Activated CD4-positive, alpha-beta T cell treated with anti-CD3 and anti-CD28 coated beads, Interleukin-2, amount 50 U/mL, for 48 hours (primary cell): ENCODE measurements at regions not wholly inside any gene's neighbourhood (a gene's known extent, or its start where the extent isn't known, plus 50 kb on each side); places are given as distances from the start of the nearest gene placed in this dataset.
A peak's percentile ranks its signal among the peaks of the same experiment; 100 is the strongest.

Source experiments
- DNase-seq, 2 experiments: peaks; one replicate each; pipeline ENCODE4 v3.0.0-alpha.2; 2020

GRCh38 chr4:187544461-187545053 is 451.0 kb upstream of the ZFP42 start:
- no peak for DNase-seq

- no peak for DNase-seq
These were observed 448.3 kb upstream of the ZFP42 start for GRCh38 chr4:187547316-187547715.

GRCh38 chr4:187550256-187550950 is 445.2 kb upstream of the ZFP42 start:
- DNase-seq = no peak

GRCh38 chr4:187552781-187553180 is 442.8 kb upstream of the ZFP42 start:
- DNase-seq = no peak

- no peak for DNase-seq
These were observed 440.4 kb upstream of the ZFP42 start for GRCh38 chr4:187555174-187555573.

GRCh38 chr4:187558391-187558790 is 437.2 kb upstream of the ZFP42 start:
- DNase-seq = no peak

GRCh38 chr4:187562345-187562744 is 433.2 kb upstream of the ZFP42 start:
- DNase-seq = no peak

GRCh38 chr4:187565416-187565815 is 430.2 kb upstream of the ZFP42 start:
- no peak for DNase-seq

GRCh38 chr4:187569871-187570270 is 425.7 kb upstream of the ZFP42 start:
- no peak for DNase-seq

- DNase-seq = no peak
These were observed 419.9 kb upstream of the ZFP42 start for GRCh38 chr4:187575706-187576105.

- no peak for DNase-seq
These were observed 418.8 kb upstream of the ZFP42 start for GRCh38 chr4:187576751-187577150.

- no peak for DNase-seq
These were observed 417.6 kb upstream of the ZFP42 start for GRCh38 chr4:187577941-187578480.

- DNase-seq = no peak
These were observed 408.7 kb upstream of the ZFP42 start for GRCh38 chr4:187586892-187587291.

GRCh38 chr4:187598196-187598595 is 397.4 kb upstream of the ZFP42 start:
- DNase-seq = no peak

GRCh38 chr4:187602339-187603092 is 393.1 kb upstream of the ZFP42 start:
- no peak for DNase-seq

- DNase-seq = no peak
These were observed 392.2 kb upstream of the ZFP42 start for GRCh38 chr4:187603093-187604025.

- DNase-seq = no peak
These were observed 390.6 kb upstream of the ZFP42 start for GRCh38 chr4:187604984-187605383.

GRCh38 chr4:187606581-187606980 is 389.0 kb upstream of the ZFP42 start:
- peak in 1 of 2 experiments; percentile 1 for DNase-seq

GRCh38 chr4:187608001-187608421 is 387.6 kb upstream of the ZFP42 start:
- DNase-seq = no peak

GRCh38 chr4:187612301-187612700 is 383.3 kb upstream of the ZFP42 start:
- DNase-seq = no peak

- no peak for DNase-seq
These were observed 382.3 kb upstream of the ZFP42 start for GRCh38 chr4:187613089-187613839.

- DNase-seq = no peak
These were observed 379.6 kb upstream of the ZFP42 start for GRCh38 chr4:187615972-187616371.
